ENCODE measurements at regions not wholly inside any gene's neighbourhood (a gene's known extent, or its start where the extent isn't known, plus 50 kb on each side); places are given as distances from the start of the nearest gene placed in this dataset.

DNA sequence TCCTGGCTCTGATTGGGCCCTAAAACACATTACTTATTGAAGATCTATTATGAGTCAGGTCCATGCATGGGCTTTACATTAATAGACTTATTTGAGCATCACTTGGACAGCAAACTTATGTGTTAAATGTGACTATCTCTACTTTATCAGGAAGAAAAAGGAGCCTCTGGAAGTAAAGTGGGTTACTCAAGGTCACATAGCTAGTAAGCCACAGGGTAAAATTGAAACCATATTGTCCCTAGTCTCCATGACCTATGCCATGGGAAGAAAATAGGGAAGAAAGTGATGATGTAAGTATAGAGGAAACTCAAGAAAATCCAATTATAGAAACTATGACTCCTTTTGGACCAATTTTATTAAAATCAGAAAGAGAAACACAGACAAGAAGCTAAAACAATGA lies 555.3 kb downstream of the NUF2 start:
- no peak for TF ChIP-seq REST (IDR thresholded peaks at IDR 0.05; ENCODE audit: borderline replicate concordance)
- no peak for TF ChIP-seq EP300 (conservative IDR thresholded peaks at IDR 0.05; ENCODE audit: poor library complexity, severe bottlenecking)
- no peak for TF ChIP-seq CTCF (IDR thresholded peaks at IDR 0.05; ENCODE audit: poor library complexity, severe bottlenecking)
- TF ChIP-seq EZH2 (IDR thresholded peaks at IDR 0.05; ENCODE audit: borderline replicate concordance, insufficient read depth, low read length, poor library complexity, severe bottlenecking) = no peak
- TF ChIP-seq RAD21 (conservative IDR thresholded peaks at IDR 0.05) = no peak
- no peak for TF ChIP-seq MXI1 (conservative IDR thresholded peaks at IDR 0.05; ENCODE audit: poor library complexity, severe bottlenecking)
- TF ChIP-seq POLR2AphosphoS5 (IDR thresholded peaks at IDR 0.05) = no peak
- no peak for TF ChIP-seq SMC3 (conservative IDR thresholded peaks at IDR 0.05; ENCODE audit: poor library complexity)
- TF ChIP-seq TAF1 (IDR thresholded peaks at IDR 0.05; ENCODE audit: low read depth) = no peak
- Histone ChIP-seq H3K36me3 (ENCODE audit: insufficient read depth, low read length) (no peaks in the 10 kb centered on the region), H4K20me1 (ENCODE audit: insufficient read depth) (no peaks in the 10 kb centered on the region), H3K4me2 (ENCODE audit: low read length) (no peak overlapping the region), H3K79me2 (replicated peaks; ENCODE audit: insufficient read depth, low read length) (no peaks in the 10 kb centered on the region), H3K9me2 (ENCODE audit: insufficient read depth, low read length) (no peaks in the 10 kb centered on the region), H3K4me3 (ENCODE audit: low read length) (no peak overlapping the region), H3K9ac (ENCODE audit: low read length) (no peak overlapping the region), H3F3A (ENCODE audit: insufficient read depth, low read length, poor library complexity, severe bottlenecking) (no peaks in the 10 kb centered on the region), H2AFZ (ENCODE audit: low read depth, low read length) (no peak overlapping the region), H3K27ac (ENCODE audit: low read length) (no peak overlapping the region), H3K9me3 (ENCODE audit: low read length) (no peaks in the 10 kb centered on the region), H3K27me3 (ENCODE audit: insufficient read depth, low read depth, low read length) (no peaks in the 10 kb centered on the region)

GRCh38 chr1:163885510-163885909 lies 563.8 kb downstream of the NUF2 start:
- Histone ChIP-seq H3K9me3 (ENCODE audit: low read length) (no peaks in the 10 kb centered on the region), H3K9me2 (ENCODE audit: insufficient read depth, low read length) (no peaks in the 10 kb centered on the region), H3K27me3 (ENCODE audit: insufficient read depth, low read depth, low read length) (no peaks in the 10 kb centered on the region), H3K79me2 (replicated peaks; ENCODE audit: insufficient read depth, low read length) (no peaks in the 10 kb centered on the region), H3K4me2 (ENCODE audit: low read length) (no peak overlapping the region), H3F3A (ENCODE audit: insufficient read depth, low read length, poor library complexity, severe bottlenecking) (no peaks in the 10 kb centered on the region), H3K4me3 (ENCODE audit: low read length) (no peak overlapping the region), H2AFZ (ENCODE audit: low read depth, low read length) (no peak overlapping the region), H4K20me1 (ENCODE audit: insufficient read depth) (no peaks in the 10 kb centered on the region), H3K27ac (ENCODE audit: low read length) (no peak overlapping the region), H3K36me3 (ENCODE audit: insufficient read depth, low read length) (no peaks in the 10 kb centered on the region), H3K9ac (ENCODE audit: low read length) (no peak overlapping the region)
- TF ChIP-seq RAD21 (conservative IDR thresholded peaks at IDR 0.05) = no peak
- no peak for TF ChIP-seq MXI1 (conservative IDR thresholded peaks at IDR 0.05; ENCODE audit: poor library complexity, severe bottlenecking)
- TF ChIP-seq POLR2AphosphoS5 (IDR thresholded peaks at IDR 0.05) = no peak
- TF ChIP-seq TAF1 (IDR thresholded peaks at IDR 0.05; ENCODE audit: low read depth) = no peak
- no peak for TF ChIP-seq EP300 (conservative IDR thresholded peaks at IDR 0.05; ENCODE audit: poor library complexity, severe bottlenecking)
- no peak for TF ChIP-seq REST (IDR thresholded peaks at IDR 0.05; ENCODE audit: borderline replicate concordance)
- TF ChIP-seq EZH2 (IDR thresholded peaks at IDR 0.05; ENCODE audit: borderline replicate concordance, insufficient read depth, low read length, poor library complexity, severe bottlenecking) = no peak
- TF ChIP-seq CTCF (IDR thresholded peaks at IDR 0.05; ENCODE audit: poor library complexity, severe bottlenecking) = no peak

All from neural cell (in vitro differentiated cells).